Keratinocyte (primary cell): ENCODE measurements at regions not wholly inside any gene's neighbourhood (a gene's known extent, or its start where the extent isn't known, plus 50 kb on each side); places are given as distances from the start of the nearest gene placed in this dataset.

Experiments
- CTCF ChIP-seq, 3 experiments: IDR thresholded peaks in 1 of 3; conservative IDR thresholded peaks in 1 of 3; optimal IDR thresholded peaks in 1 of 3; 2 replicates in 2 of 3; 3 replicates in 1 of 3; pipeline versions ENCODE3 to v1.5.1; 2011; ENCODE audit warnings: low read length in 3 of 3, mild to moderate bottlenecking in 3 of 3, moderate library complexity in 2 of 3, control low read depth in 1 of 3, inconsistent platforms in 1 of 3; ENCODE audit not compliant: insufficient read depth in 2 of 3; ENCODE audit errors: extremely low read depth in 1 of 3
- EZH2 ChIP-seq: IDR thresholded peaks from one replicate; pipeline ENCODE4 v1.6.1; 2012; ENCODE audit warnings: inconsistent platforms, mild to moderate bottlenecking, low read length, moderate library complexity

- TF ChIP-seq CTCF (optimal IDR thresholded peaks at IDR 0.05 in 1 of 3, IDR thresholded peaks at IDR 0.05 in 1 of 3, conservative IDR thresholded peaks at IDR 0.05 in 1 of 3; ENCODE audit: extremely low read depth in 1 of 3, insufficient read depth in 2 of 3, low read length in 3 of 3) (no peak), EZH2 (no peak)
These were observed 280.4 kb downstream of the HAPSTR1 start for GRCh38 chr16:9371713-9372448.
